ENCODE measurements at regions not wholly inside any gene's neighbourhood (a gene's known extent, or its start where the extent isn't known, plus 50 kb on each side); places are given as distances from the start of the nearest gene placed in this dataset.
"Not testable (repeated sequence)": the region's sequence is repeated elsewhere in the genome, so short reads cannot be mapped to it uniquely, and the experiment has no call there.

DNA sequence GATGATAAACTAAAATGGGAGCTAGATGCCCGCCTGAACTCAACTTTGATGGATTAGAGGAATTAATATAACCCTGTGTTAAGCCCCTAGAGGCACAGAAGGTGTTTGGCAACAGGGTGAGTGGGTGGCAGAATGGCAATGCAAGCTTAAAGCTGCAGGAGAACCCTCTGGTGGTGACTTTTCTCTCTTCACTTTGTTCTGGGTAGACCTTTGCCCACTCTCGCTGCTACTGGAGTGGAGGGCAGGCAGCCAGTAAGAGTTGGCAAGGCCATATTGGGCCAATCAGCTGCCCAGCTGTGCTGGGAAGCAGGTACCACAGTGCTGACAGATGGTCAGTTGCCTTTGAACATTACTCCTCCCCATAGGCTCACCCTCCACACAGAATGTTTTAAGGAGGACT lies 468.2 kb downstream of the MMUT start:
- DNase-seq: no peak

- no peak for DNase-seq
Measured at GRCh38 chr6:48990739-48991138, 472.3 kb downstream of the MMUT start.

DNA sequence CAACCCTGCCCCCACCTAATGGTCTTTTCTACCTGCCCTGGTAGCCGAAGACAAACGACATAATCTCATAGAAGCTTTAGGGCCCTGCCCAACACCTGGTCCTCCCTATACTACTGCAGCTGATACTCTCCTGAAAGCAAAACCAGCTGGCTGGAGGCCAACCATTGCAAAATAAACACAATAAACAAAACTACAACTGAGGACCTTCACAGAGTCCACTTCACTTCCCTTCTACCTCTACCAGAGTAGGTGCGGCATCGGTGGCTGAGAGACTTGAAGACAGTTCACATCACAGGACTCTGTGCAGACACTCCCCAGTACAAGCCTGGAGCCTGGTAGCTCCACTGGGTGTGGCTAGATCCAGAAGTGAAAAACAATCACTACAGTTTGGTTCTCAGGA lies 476.2 kb downstream of the MMUT start:
- no peak for DNase-seq

DNA sequence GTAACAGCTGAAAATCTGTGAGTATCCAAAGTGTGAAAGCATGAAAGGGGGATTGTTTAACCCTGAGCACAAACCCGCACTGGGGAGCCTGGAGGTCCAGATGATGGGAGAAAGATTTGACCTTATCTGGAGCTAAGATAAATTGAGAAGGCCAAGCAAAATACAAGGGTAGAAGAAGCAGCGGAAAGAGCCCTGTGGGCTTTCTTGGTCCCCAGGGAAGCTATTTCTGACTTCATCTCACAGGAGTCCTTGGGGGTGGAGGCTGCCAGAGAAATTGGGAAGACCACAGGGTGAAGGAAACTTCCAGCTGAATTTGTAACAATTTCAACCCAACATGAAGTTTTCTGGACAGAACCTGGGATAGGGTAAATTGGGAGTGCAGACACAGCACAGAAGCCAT lies 476.9 kb downstream of the MMUT start:
- no peak for DNase-seq

- DNase-seq: no peak
Measured at GRCh38 chr6:48985025-48985424, 478.0 kb downstream of the MMUT start.

DNA sequence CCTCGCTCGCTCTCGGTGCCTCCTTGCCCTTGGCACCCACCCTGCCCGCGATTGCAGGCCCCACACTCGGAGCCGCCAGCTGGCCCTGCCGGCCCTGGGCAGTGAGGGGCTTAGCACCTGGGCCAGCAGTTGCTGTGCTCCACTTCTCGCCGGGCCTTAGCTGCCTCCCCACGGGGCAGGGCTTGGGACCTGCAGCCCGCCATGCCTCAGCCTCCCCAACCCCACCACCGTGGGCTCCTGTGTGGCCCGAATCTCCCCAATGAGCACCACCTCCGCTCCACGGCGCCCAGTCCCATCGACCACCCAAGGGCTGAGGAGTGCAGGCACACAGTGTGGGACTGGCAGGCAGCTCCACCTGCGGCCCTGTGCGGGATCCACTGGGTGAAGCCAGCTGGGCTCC lies 479.1 kb downstream of the MMUT start:
- DNase-seq: not testable (repeated sequence)

GRCh38 chr6:48983377-48983776 lies 479.7 kb downstream of the MMUT start:
- DNase-seq: no peak

DNA sequence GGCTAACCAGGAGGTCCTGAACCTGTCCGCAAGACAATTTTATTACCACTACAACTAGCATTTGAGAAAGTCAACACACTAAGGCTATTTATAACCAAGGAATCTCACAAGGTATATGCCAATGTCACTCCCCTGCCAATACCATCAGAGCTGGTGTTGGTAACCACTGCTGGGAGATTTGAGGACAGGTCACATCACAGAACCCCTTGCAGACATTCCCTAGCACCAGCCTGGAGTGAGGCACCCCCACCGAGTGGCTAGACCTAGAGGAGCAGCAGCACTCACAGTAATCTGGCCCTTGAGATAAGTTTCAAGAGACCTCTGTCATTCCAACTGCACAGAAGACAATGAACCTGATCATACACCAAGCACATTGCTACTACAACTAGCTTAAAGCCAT lies 483.2 kb downstream of the MMUT start:
- DNase-seq: no peak

DNA sequence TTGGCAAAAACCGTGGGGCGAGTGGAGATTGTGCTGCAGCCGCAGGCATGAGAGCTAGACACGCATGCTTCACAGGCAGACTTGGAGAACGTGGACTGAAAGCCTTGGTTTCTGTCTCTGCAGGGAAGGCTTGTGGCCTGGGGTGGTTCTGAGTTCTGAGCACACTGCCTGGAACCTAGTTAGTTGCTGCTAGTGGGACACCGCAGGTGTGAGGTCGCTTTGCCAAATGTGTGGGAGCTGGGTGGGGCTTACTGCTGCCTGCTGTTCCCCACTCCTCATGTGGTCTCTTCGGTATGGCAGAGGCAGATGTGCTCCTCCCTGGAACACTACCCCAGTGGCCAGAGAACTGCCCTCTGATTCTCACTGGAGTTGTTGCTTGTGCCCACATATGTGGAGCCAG lies 484.0 kb downstream of the MMUT start:
- no peak for DNase-seq

DNA sequence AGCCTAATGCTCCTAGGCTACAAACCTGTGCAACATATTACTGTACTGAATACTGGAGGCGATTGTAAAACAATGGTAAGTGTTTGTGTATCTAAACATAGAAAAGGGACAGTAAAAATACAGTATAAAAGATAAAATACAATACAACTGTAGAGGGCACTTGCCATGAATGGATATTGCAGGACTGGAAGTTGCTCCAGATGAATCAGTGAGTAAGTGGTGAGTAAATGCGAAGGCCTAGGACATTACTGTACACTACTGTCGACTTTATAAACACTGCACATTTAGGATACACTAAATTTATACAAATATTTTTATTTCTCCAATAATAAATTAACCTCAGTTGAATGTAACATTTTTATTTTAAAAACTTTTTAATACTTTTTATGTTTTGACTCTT lies 485.0 kb downstream of the MMUT start:
- no peak for DNase-seq

DNA sequence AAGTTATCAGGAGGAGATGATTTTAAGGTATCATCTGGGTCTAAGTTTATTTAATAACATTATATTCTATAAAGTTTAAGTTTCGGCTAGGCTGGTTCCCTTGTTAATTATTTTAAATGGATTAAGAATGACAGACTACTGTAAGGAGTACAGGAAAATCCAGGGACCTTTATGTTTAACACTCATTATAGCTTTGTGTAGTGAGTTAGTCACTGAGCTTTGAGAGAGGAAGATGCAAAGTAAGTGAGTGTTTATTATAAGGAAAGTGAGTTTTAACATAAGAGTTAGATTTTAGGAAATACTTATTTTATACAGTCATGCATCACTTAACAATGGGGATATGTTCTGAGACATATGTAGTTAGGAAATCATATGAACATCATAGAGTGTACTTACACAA lies 485.5 kb downstream of the MMUT start:
- no peak for DNase-seq

- DNase-seq: no peak
Measured at GRCh38 chr6:48973491-48973890, 489.6 kb downstream of the MMUT start.

DNA sequence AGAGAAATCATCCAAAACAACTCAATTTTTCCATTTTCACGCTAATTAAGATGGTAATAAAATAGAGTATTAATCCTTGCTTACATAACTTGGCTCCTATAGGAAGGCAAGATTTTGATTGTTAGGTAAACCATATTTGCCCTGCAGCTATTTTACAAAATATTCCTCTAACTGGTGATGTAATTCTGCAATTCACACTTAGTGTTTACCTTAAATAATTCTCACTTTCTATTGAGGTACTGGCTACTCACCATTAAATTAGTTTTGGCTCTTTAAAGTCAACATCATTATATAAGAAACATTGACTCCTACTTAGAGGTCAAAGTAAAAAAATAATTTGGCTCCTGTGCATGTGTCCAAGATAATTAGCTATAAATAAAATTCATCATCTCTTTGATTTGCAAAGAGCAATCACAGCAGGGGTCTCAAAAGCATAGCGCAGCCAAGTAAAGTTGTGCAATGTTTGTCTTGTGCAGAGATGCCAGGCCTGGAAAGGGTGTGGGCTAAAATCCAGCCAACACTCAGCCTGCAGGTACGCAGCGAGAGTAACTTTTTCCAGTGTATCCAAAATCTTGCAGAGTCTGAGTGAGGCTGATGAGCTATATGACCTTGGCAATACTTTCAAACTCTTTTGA lies 501.2 kb downstream of the MMUT start:
- DNase-seq: no peak

GRCh38 chr6:48959251-48960060 lies 503.6 kb downstream of the MMUT start:
- DNase-seq: no peak

DNA sequence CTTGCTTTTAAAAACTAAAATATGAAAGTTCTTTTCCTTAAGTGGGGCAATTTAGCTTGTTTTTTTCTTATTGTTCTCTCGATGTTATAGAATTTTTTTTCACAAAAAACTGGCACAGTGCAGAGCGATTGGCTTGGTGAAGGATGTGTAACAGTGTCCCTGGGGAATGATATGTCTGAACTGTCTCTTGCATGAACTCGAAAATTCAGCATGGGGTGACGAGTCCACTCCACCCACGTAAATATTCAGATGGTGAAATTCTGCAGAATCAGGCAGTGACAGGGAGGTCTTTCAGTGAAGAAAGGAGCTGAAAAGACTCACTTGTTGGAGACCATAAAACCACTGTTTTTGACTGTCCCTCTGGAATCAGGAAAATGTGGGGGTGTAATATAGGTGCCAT lies 505.3 kb downstream of the MMUT start:
- no peak for DNase-seq

DNA sequence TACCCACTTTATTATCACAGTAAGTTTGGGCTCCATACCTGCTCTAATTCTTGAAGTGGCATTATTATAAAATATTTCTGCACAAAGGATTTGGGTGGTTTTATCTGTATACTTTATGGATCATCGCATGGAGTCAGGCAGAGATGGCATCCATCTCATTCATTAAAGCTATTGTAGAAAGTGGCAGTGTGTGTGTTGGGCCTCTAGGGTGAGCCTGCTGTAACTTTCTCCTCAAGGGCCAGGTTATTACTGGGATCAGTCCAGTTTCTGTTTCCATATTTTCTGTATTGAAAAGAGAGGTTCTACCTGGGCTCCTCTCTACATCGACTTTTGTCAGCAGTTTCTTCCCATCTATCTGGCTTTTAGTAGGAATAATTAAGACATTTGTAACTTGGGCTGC lies 511.1 kb downstream of the MMUT start:
- DNase-seq: no peak

- DNase-seq: not testable (repeated sequence)
Measured at GRCh38 chr6:48944276-48944675, 518.8 kb downstream of the MMUT start.

- DNase-seq: no peak
Measured at GRCh38 chr6:48933136-48933535, 529.9 kb downstream of the MMUT start.

DNA sequence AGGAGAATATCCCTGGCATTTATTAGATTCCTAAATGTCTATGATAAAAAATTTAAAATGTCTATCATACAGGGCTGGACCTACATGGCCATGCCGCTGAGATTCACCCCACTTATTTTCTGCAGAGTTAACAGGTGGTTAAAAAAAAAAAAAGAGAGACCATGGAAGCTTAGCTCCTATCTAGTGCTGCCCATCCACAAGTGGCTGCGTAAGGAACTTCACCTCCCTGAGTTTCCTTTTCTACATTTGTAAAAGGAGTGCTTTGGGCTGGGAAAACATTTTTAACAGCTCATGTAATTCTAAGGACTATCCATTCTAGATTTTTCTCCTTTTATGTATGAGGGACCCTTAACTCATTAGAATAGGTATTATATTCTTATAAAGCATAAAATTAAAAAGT lies 534.1 kb downstream of the MMUT start:
- no peak for DNase-seq

GRCh38 chr6:48922837-48923236 lies 540.2 kb downstream of the MMUT start:
- DNase-seq: no peak

GRCh38 chr6:48919555-48919954 lies 543.5 kb downstream of the MMUT start:
- no peak for DNase-seq

DNA sequence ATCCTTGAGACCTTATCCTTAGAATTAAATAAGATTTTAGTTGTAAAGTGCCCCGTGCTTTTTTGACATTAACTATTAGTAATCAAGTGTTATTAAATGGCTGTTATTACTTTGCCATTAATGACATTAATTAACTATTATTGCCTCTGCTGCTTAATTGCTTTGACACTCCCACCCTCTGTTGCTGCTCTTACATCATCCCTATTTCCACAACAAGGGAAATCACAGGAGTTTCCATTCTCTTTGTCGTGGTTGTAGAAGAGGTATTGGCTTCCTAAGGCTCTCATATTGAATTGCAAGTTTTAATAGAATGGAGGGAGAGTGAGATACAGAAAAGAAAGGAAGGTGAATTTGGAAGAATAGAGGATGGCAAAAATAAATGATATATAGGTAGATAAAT lies 545.8 kb downstream of the MMUT start:
- DNase-seq: no peak

- DNase-seq: no peak
Measured at GRCh38 chr6:48916607-48917006, 546.4 kb downstream of the MMUT start.

- DNase-seq: no peak
Measured at GRCh38 chr6:48915591-48915990, 547.5 kb downstream of the MMUT start.

Measured in right kidney (tissue), 1 donor.